WTC11 (cell line): ENCODE measurements at regions not wholly inside any gene's neighbourhood (a gene's known extent, or its start where the extent isn't known, plus 50 kb on each side); places are given as distances from the start of the nearest gene placed in this dataset.

ENCODE experiments used
- ATAC-seq: fragments of 200-7000 bp; cut with Tn5 transposase; 2 replicates; pipeline ENCODE4 v1.10.0; 2021; ENCODE audit warnings: mild to moderate bottlenecking, moderate library complexity
- CTCF ChIA-PET: fragments of 300-600 bp; sonication (Branson Sonifier 250); formaldehyde crosslinking; loops from one replicate; lab custom pipeline; 2021; ENCODE audit warnings: antibody characterized with exemption; lab: Charles Lee
- POLR2A ChIA-PET: fragments of 350-600 bp; sonication (Branson Sonifier 250); formaldehyde crosslinking; loops from one replicate; lab custom pipeline; 2021; ENCODE audit warnings: antibody characterized with exemption; lab: Charles Lee
- DNase-seq: peaks from one replicate; pipeline ENCODE4 v3.0.0; 2021; ENCODE audit warnings: low spot score
- H3K27ac Mint-ChIP-seq: 2 replicates; pipeline ENCODE4 v1.8.0; 2021; ENCODE audit warnings: mixed read lengths
- H3K27me3 Mint-ChIP-seq: 2 replicates; pipeline ENCODE4 v1.8.0; 2021; ENCODE audit warnings: low read depth, mild to moderate bottlenecking, moderate library complexity, mixed read lengths
- H3K36me3 Mint-ChIP-seq: 2 replicates; pipeline ENCODE4 v1.8.0; 2021; ENCODE audit warnings: mixed read lengths
- H3K4me1 Mint-ChIP-seq: 2 replicates; pipeline ENCODE4 v1.8.0; 2022; ENCODE audit warnings: mixed read lengths
- H3K4me3 Mint-ChIP-seq: 2 replicates; pipeline ENCODE4 v1.8.0; 2021; ENCODE audit warnings: mild to moderate bottlenecking, moderate library complexity, mixed read lengths
- H3K9me3 Mint-ChIP-seq: 2 replicates; pipeline ENCODE4 v1.8.0; 2021; ENCODE audit warnings: mixed read lengths
- ETV6 ChIP-seq: sonication (generic); formaldehyde crosslinking; IDR thresholded peaks from 2 replicates; pipeline ENCODE4 v1.8.1; 2022; ENCODE audit warnings: mild to moderate bottlenecking, missing genetic modification reagents
- GABPB1 ChIP-seq: sonication (generic); formaldehyde crosslinking; IDR thresholded peaks from 2 replicates; pipeline ENCODE4 v1.8.1; 2023; ENCODE audit warnings: mild to moderate bottlenecking, missing genetic modification reagents
- SMAD3 ChIP-seq: sonication (generic); formaldehyde crosslinking; IDR thresholded peaks from 2 replicates; pipeline ENCODE4 v1.8.0; 2022; ENCODE audit warnings: missing genetic modification reagents, mild to moderate bottlenecking, borderline replicate concordance
- TCF7 ChIP-seq: sonication (generic); formaldehyde crosslinking; IDR thresholded peaks from 2 replicates; pipeline ENCODE4 v1.8.0; 2022; ENCODE audit warnings: mild to moderate bottlenecking, low read depth, missing genetic modification reagents, moderate library complexity
- TEAD1 ChIP-seq: sonication (generic); formaldehyde crosslinking; IDR thresholded peaks from 2 replicates; pipeline ENCODE4 v1.8.0; 2022; ENCODE audit warnings: mild to moderate bottlenecking, missing genetic modification reagents
- ZNF263 ChIP-seq: sonication (generic); formaldehyde crosslinking; IDR thresholded peaks from 2 replicates; pipeline ENCODE4 v1.8.1; 2022; ENCODE audit warnings: low read depth, mild to moderate bottlenecking, moderate library complexity, missing genetic modification reagents
- ZNF317 ChIP-seq: sonication (generic); formaldehyde crosslinking; IDR thresholded peaks from 2 replicates; pipeline ENCODE4 v1.8.1; 2023; ENCODE audit warnings: low read depth, mild to moderate bottlenecking, moderate library complexity, missing genetic modification reagents, borderline replicate concordance
- ZNF396 ChIP-seq: fragments of 250-450 bp; sonication (Bioruptor Pico); IDR thresholded peaks from 2 replicates; pipeline ENCODE4 v1.8.0; 2021; ENCODE audit warnings: mild to moderate bottlenecking, moderate library complexity, borderline replicate concordance
- TF ChIP-seq, protein P1 (sequence below): sonication (generic); formaldehyde crosslinking; IDR thresholded peaks from 2 replicates; pipeline ENCODE4 v1.8.1; 2023; ENCODE audit warnings: mild to moderate bottlenecking, moderate library complexity, missing genetic modification reagents
- TF ChIP-seq, protein P2 (sequence below): sonication (generic); formaldehyde crosslinking; IDR thresholded peaks from 2 replicates; pipeline ENCODE4 v1.8.1; 2022; ENCODE audit warnings: mild to moderate bottlenecking, missing genetic modification reagents, moderate library complexity, borderline replicate concordance
- TF ChIP-seq, protein P3 (sequence below): sonication (generic); formaldehyde crosslinking; IDR thresholded peaks from 2 replicates; pipeline ENCODE4 v1.8.1; 2023; ENCODE audit warnings: mild to moderate bottlenecking, missing genetic modification reagents, borderline replicate concordance
- TF ChIP-seq, protein P4 (sequence below): sonication (generic); formaldehyde crosslinking; IDR thresholded peaks from 2 replicates; pipeline ENCODE4 v1.8.1; 2022; ENCODE audit warnings: mild to moderate bottlenecking, moderate library complexity, missing genetic modification reagents
- TF ChIP-seq, protein P5 (sequence below): sonication (generic); formaldehyde crosslinking; IDR thresholded peaks from 2 replicates; pipeline ENCODE4 v1.8.1; 2023; ENCODE audit warnings: mild to moderate bottlenecking, missing genetic modification reagents, moderate library complexity
- TF ChIP-seq, protein P6 (sequence below): sonication (generic); formaldehyde crosslinking; IDR thresholded peaks from 2 replicates; pipeline ENCODE4 v1.8.0; 2023; ENCODE audit warnings: mild to moderate bottlenecking, missing genetic modification reagents
- TF ChIP-seq, protein P7 (sequence below): fragments of 250-450 bp; sonication (Bioruptor Pico); IDR thresholded peaks from 2 replicates; pipeline ENCODE4 v1.9.0; 2021; ENCODE audit warnings: mild to moderate bottlenecking
- TF ChIP-seq, protein P8 (sequence below): sonication (generic); formaldehyde crosslinking; IDR thresholded peaks from 2 replicates; pipeline ENCODE4 v1.8.0; 2022; ENCODE audit warnings: mild to moderate bottlenecking, missing genetic modification reagents

DNA sequence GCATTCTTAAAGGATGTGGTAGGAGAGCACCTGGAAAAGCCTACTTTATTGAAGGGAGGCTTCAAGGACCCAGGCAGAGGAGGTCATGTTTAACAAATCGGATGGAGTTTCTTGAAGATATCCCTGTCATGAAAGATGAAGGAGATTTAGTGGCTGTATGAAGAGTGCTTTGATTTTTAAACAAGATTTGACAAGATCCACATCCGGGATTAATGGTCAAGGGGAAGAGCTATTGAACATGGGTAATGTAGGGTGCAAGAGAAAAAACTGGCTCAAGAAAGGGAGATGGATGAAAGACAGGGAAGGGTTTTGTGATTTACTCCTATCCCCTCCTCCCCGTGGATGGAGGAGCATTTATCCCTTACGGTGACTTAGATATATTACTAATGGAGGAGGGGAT lies 113.1 kb upstream of the OSR1 start:
- Mint-ChIP-seq H3K36me3 (no peaks in the 10 kb centered on the region), H3K4me3 (no peak overlapping the region), H3K27me3 (no peaks in the 10 kb centered on the region), H3K27ac (no peak overlapping the region), H3K4me1 (peaks cover 27% of the 10 kb centered on the region), H3K9me3 (peaks cover 7% of the 10 kb centered on the region)
- POLR2A ChIA-PET: no interaction called here
- no peak for ATAC-seq
- no peak for DNase-seq
- TF ChIP-seq, protein P1, sequence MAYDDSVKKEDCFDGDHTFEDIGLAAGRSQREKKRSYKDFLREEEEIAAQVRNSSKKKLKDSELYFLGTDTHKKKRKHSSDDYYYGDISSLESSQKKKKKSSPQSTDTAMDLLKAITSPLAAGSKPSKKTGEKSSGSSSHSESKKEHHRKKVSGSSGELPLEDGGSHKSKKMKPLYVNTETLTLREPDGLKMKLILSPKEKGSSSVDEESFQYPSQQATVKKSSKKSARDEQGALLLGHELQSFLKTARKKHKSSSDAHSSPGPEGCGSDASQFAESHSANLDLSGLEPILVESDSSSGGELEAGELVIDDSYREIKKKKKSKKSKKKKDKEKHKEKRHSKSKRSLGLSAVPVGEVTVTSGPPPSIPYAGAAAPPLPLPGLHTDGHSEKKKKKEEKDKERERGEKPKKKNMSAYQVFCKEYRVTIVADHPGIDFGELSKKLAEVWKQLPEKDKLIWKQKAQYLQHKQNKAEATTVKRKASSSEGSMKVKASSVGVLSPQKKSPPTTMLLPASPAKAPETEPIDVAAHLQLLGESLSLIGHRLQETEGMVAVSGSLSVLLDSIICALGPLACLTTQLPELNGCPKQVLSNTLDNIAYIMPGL: no peak
- TF ChIP-seq, protein P2, sequence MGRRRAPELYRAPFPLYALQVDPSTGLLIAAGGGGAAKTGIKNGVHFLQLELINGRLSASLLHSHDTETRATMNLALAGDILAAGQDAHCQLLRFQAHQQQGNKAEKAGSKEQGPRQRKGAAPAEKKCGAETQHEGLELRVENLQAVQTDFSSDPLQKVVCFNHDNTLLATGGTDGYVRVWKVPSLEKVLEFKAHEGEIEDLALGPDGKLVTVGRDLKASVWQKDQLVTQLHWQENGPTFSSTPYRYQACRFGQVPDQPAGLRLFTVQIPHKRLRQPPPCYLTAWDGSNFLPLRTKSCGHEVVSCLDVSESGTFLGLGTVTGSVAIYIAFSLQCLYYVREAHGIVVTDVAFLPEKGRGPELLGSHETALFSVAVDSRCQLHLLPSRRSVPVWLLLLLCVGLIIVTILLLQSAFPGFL (CRISPR knock-in tag): no peak
- TF ChIP-seq, protein P3, sequence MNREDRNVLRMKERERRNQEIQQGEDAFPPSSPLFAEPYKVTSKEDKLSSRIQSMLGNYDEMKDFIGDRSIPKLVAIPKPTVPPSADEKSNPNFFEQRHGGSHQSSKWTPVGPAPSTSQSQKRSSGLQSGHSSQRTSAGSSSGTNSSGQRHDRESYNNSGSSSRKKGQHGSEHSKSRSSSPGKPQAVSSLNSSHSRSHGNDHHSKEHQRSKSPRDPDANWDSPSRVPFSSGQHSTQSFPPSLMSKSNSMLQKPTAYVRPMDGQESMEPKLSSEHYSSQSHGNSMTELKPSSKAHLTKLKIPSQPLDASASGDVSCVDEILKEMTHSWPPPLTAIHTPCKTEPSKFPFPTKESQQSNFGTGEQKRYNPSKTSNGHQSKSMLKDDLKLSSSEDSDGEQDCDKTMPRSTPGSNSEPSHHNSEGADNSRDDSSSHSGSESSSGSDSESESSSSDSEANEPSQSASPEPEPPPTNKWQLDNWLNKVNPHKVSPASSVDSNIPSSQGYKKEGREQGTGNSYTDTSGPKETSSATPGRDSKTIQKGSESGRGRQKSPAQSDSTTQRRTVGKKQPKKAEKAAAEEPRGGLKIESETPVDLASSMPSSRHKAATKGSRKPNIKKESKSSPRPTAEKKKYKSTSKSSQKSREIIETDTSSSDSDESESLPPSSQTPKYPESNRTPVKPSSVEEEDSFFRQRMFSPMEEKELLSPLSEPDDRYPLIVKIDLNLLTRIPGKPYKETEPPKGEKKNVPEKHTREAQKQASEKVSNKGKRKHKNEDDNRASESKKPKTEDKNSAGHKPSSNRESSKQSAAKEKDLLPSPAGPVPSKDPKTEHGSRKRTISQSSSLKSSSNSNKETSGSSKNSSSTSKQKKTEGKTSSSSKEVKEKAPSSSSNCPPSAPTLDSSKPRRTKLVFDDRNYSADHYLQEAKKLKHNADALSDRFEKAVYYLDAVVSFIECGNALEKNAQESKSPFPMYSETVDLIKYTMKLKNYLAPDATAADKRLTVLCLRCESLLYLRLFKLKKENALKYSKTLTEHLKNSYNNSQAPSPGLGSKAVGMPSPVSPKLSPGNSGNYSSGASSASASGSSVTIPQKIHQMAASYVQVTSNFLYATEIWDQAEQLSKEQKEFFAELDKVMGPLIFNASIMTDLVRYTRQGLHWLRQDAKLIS (CRISPR knock-in tag): no peak
- TF ChIP-seq, protein P4, sequence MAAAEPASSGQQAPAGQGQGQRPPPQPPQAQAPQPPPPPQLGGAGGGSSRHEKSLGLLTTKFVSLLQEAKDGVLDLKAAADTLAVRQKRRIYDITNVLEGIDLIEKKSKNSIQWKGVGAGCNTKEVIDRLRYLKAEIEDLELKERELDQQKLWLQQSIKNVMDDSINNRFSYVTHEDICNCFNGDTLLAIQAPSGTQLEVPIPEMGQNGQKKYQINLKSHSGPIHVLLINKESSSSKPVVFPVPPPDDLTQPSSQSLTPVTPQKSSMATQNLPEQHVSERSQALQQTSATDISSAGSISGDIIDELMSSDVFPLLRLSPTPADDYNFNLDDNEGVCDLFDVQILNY: no peak
- TF ChIP-seq ZNF263 (CRISPR knock-in tag) (no peak), ZNF317 (CRISPR knock-in tag) (no peak), SMAD3 (no peak), TEAD1 (CRISPR knock-in tag) (no peak), GABPB1 (CRISPR knock-in tag) (no peak), TCF7 (CRISPR knock-in tag) (no peak), ZNF396 (no peak), ETV6 (CRISPR knock-in tag) (no peak)
- TF ChIP-seq, protein P5, sequence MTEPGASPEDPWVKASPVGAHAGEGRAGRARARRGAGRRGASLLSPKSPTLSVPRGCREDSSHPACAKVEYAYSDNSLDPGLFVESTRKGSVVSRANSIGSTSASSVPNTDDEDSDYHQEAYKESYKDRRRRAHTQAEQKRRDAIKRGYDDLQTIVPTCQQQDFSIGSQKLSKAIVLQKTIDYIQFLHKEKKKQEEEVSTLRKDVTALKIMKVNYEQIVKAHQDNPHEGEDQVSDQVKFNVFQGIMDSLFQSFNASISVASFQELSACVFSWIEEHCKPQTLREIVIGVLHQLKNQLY (CRISPR knock-in tag): no peak
- TF ChIP-seq, protein P6, sequence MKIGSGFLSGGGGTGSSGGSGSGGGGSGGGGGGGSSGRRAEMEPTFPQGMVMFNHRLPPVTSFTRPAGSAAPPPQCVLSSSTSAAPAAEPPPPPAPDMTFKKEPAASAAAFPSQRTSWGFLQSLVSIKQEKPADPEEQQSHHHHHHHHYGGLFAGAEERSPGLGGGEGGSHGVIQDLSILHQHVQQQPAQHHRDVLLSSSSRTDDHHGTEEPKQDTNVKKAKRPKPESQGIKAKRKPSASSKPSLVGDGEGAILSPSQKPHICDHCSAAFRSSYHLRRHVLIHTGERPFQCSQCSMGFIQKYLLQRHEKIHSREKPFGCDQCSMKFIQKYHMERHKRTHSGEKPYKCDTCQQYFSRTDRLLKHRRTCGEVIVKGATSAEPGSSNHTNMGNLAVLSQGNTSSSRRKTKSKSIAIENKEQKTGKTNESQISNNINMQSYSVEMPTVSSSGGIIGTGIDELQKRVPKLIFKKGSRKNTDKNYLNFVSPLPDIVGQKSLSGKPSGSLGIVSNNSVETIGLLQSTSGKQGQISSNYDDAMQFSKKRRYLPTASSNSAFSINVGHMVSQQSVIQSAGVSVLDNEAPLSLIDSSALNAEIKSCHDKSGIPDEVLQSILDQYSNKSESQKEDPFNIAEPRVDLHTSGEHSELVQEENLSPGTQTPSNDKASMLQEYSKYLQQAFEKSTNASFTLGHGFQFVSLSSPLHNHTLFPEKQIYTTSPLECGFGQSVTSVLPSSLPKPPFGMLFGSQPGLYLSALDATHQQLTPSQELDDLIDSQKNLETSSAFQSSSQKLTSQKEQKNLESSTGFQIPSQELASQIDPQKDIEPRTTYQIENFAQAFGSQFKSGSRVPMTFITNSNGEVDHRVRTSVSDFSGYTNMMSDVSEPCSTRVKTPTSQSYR (CRISPR knock-in tag): no peak
- TF ChIP-seq, protein P7, sequence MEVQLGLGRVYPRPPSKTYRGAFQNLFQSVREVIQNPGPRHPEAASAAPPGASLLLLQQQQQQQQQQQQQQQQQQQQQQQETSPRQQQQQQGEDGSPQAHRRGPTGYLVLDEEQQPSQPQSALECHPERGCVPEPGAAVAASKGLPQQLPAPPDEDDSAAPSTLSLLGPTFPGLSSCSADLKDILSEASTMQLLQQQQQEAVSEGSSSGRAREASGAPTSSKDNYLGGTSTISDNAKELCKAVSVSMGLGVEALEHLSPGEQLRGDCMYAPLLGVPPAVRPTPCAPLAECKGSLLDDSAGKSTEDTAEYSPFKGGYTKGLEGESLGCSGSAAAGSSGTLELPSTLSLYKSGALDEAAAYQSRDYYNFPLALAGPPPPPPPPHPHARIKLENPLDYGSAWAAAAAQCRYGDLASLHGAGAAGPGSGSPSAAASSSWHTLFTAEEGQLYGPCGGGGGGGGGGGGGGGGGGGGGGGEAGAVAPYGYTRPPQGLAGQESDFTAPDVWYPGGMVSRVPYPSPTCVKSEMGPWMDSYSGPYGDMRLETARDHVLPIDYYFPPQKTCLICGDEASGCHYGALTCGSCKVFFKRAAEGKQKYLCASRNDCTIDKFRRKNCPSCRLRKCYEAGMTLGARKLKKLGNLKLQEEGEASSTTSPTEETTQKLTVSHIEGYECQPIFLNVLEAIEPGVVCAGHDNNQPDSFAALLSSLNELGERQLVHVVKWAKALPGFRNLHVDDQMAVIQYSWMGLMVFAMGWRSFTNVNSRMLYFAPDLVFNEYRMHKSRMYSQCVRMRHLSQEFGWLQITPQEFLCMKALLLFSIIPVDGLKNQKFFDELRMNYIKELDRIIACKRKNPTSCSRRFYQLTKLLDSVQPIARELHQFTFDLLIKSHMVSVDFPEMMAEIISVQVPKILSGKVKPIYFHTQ: no peak
- TF ChIP-seq, protein P8, sequence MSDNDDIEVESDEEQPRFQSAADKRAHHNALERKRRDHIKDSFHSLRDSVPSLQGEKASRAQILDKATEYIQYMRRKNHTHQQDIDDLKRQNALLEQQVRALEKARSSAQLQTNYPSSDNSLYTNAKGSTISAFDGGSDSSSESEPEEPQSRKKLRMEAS (CRISPR knock-in tag): no peak
- CTCF ChIA-PET: no interaction called here
